Left lobe of liver (tissue), 2 donors: ENCODE measurements at regions not wholly inside any gene's neighbourhood (a gene's known extent, or its start where the extent isn't known, plus 50 kb on each side); places are given as distances from the start of the nearest gene placed in this dataset.

Experiments
- ATAC-seq: fragments of 200-7000 bp; cut with Tn5 transposase; one replicate; pipeline ENCODE4 v1.9.1; 2020; ENCODE audit warnings: mild to moderate bottlenecking, moderate library complexity
- DNase-seq: peaks from one replicate; pipeline ENCODE4 v3.0.0-alpha.2; 2020; ENCODE audit warnings: low spot score
- donor health status: DM: no; HTN: no; CAD: no; lungs with moderate emphysema.
- donor health status: DM: no; HTN: yes; CAD: no.

DNA sequence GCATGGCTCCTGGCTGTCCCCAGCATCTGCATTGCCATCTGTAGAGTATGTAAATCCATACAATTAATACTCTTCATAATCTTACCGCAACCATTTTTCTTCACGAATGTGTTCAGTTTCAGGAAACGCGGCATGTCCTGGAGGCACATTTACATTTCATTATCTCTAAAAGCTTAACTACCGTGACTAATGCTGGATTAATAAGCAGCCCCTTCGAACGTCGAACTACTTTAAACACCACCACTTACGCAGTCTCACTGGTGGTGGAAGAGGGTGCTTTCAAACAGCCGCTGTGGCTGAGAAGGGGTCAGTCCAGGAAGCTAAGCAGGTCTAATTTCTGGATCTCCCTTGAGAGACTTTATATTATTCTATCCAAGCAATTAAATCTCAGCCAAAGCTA lies 85.6 kb downstream of the C5orf15 start:
- no peak for DNase-seq
- ATAC-seq = no peak

DNA sequence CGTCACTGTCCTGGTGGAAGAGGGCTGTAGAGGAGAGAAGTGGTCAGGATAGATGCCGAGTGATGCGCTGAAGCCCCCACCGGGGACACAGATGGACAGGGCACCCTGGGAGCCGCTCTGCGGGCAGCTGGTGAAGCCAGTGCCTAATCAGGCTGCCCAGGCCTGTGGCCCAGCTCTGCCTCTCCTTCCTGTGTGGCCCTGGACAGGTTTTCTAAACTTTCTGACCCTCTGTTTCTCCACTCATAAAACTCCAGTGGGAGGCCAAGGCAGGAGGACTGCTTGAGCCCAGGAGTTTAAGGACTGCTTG lies 86.1 kb downstream of the C5orf15 start:
- DNase-seq (no peak), ATAC-seq (no peak)

DNA sequence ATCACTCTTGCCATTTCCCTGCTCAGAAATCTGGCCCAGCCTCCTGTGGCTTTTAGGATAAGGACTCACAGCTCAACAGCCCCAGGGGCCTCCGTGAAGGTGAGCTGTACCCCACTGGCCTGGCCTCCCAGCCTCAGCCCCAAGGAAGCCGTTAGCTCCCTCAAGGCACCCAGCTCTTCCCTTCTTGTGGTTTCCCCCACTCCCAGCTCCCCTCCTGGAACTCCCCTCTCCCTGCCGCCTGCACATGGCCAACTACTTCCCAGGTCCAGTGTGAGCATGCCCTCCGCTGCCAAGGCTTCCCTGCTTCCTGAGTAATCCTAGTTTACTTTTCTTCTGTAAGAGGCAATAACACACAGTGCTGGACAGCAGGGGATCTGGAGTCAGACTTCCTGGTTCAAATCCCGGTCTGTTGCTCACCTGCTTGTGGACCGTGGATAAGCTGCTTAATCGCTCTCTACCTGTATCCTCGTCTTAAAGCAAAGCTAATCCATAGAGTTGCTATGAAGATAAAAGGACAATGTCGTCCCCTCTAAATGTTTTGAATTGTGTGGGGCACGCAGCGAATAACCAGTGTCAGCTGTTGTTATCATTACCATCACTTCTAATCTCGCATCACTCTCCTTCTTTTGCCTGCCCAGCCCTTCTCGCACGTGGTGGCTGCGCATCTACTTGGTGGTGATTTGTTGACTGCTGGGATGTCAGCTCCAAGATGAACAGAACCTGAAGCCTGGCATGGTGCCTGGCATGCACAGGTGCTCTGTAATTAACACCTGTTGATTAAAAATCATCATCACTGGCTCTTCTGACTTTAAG lies 86.6 kb downstream of the C5orf15 start:
- DNase-seq (no peak), ATAC-seq (no peak)

DNA sequence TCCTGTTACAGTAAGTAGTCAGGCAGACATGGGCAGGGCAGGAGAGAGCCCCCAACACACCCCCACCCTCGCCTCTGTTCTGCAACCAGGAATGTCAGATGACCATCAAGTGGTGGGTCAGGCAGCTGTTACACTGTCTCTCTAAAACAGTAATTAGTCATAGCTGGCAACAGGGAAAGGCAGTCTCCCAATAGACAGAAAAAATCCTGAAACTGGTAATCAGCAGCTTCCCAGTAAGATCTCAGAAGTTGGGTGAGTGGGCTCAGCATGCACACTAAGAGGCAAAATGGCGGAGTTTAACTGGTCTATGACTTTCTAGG lies 90.2 kb downstream of the C5orf15 start:
- ATAC-seq (no peak), DNase-seq (no peak)

DNA sequence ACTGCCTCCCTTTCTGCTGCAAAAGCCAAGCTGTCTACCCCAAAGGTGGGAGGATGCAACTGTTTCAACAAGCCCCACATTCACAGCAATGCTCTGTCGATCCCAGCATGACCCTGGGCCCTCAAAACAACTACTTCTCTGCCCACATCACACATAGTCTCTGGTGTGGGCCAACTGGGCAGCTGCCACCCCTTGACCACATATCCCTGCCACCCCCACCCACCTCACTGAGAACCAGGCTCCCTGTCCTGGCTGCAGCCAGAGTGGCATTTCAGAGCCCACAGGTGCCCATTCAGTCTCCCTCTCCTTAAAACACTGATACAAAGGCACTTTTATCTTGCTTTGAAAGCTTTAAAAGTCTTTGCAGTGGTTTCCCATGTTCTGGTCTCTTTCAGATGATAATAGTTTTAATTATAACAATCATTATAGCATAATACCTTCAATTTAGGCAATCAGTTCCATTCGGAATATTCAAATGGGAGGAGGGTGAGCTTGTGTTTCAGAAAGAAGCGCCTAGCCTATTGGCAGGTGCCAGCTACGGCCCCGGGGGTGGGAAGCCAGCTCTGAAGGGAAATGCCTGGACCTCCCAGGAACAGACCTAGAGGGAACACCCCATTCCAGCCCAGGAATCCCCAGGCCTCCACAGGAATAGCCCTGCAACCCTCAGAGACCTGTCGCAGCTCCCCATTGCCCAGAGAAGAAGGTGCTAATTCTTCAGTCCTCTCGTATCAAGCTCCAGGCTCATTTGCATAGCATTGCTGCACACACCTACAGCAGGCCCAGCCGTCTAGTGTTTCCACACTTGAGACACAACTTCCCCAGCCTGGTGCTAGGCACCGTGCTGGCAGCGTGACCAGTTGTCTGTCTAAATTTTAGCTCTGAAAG lies 90.8 kb downstream of the C5orf15 start:
- DNase-seq = no peak
- no peak for ATAC-seq

DNA sequence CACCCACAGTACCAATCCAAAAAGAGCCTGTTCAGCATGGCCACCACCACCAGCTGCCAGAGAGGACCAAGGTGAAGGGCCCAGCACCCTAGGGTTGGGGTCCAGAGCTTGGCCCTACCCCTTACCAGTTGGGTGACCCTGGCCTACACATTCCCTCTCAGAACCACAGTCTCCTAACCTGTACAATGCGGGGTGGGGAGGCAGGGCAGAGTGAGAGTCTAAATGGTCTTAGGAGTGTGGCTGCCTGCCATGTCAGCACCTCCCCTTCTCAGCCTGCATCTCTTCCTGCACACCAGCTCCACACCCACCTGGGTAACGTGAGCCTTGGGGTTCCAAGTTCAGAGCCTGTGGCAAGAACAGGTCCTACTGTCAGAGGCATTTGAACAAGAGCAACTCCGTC lies 92.2 kb downstream of the C5orf15 start:
- DNase-seq = no peak

DNA sequence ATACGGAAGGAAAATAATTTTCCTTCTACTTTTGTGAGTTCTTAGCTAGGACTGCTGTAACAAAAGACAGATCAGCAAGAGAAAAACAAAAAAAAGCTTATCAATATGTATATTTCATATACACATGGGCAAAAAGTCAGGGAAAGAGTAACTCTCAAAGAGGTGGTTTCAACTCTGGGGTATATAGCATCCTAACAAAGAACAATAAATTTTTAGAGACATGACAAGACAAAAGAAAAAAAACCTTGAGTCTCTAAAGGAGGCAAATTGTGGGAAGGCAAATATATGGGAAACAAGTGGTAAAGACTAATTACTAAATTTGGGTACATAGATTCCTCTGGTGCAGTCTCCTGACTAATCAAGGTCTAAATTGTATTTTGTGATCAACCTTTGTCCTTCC lies 93.2 kb downstream of the C5orf15 start:
- DNase-seq = no peak
- ATAC-seq = no peak

More for the DNA sequence above, 92.2 kb downstream of the C5orf15 start:
- ATAC-seq = no peak

DNA sequence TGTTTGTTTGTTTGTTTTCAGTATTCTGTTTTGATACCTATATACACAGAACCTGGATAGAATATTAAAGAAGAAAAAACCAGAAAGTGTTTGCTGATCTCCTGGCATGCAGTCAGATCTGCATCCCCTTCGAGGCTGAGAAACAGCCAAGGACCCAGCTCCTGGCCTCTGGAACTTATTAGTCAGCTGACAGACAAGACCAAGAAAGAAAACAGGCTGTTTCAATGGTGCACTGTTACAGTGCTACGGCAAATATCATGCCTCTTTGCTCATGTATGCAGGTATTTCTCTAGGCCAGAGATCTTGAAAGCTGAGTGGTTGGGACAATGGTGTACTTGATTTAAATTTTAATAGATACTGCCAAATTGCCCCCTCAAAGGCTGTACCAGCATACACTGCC lies 95.0 kb downstream of the C5orf15 start:
- ATAC-seq (no peak), DNase-seq (no peak)

DNA sequence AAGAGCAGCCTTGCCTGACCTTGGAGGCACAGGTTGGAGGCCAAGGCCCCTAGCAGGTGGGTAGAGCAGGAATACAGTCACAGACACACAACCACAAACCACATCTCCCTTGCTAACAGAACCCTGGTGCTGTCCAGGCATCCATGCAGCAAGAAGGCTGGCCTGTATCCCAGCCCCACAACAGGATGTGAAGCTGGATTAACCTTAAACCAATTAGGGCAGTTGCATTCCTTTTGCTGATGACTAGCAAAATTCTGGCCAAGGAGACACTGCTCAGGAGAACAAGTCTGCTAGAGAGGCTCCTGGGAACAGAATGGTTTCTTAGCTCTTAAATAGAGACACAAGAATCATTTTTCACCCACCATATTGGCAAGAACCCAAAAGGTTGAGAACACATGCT lies 97.8 kb downstream of the C5orf15 start:
- ATAC-seq = no peak
- DNase-seq = no peak

DNA sequence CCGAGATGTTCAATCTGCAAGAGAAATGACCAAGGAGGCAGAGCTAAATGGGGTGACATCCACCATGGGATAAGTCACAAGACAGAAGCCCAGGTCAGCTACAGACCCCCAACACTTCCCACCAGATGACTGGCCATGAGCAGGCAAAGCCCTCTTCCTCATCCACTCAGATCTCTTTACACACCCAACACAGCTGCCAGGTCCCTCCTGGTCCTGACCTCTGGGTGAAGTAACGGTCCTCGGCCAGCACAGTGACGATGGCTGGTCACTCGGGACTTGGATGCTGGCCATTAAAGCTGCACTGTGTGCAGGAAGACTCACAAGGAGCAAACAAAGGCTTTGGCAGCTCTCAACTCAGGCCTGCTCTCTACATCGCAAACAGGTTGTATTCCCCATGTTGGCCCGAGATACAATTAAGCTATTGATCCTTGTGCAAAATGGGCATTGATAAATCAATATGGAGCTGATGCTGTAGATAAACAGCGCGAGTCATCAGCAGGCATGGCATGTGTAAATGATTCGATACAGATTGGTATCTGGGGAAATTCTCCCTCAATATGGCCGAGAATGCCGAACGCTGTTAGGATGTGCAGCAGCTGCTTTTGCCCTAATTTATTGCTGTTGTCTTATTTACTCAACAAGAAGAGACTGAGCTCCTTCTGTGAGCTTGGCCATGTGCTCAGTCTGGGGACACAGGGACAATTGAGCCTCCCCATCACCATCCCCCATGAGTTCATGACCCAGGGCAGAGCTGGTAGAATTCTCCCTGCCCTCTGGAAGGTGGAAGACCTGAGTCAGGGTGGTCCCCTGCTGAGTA lies 98.7 kb downstream of the C5orf15 start:
- ATAC-seq (peak; percentile 90), DNase-seq (peak; percentile 76)

DNA sequence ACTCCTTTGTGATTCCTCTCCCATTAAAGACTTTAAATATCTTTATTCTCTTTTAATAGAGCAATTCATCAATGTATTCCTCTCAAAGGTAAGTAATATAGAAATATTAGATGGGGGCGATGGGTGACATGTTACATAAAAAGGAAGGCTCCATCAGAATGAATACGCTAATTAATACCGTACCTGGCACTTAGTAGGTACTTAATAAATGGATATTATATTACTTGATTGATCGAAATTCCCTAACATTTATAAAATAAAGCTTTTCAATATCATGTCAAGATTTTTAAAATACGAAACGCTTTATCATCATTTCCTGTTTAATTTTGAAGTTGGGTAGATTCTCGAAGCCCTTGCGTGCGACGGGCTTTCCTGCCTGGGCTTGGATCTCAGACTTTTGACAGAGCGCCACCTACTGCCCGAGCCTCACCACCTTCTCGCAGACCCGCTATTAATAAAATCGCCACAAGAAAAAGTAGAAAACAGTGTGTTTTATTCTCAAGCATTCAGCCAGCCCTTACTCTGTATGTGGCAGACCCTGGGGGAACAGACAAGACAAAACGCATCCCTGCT lies 99.4 kb downstream of the C5orf15 start:
- DNase-seq = peak; percentile 68
- ATAC-seq = peak; percentile 89

DNA sequence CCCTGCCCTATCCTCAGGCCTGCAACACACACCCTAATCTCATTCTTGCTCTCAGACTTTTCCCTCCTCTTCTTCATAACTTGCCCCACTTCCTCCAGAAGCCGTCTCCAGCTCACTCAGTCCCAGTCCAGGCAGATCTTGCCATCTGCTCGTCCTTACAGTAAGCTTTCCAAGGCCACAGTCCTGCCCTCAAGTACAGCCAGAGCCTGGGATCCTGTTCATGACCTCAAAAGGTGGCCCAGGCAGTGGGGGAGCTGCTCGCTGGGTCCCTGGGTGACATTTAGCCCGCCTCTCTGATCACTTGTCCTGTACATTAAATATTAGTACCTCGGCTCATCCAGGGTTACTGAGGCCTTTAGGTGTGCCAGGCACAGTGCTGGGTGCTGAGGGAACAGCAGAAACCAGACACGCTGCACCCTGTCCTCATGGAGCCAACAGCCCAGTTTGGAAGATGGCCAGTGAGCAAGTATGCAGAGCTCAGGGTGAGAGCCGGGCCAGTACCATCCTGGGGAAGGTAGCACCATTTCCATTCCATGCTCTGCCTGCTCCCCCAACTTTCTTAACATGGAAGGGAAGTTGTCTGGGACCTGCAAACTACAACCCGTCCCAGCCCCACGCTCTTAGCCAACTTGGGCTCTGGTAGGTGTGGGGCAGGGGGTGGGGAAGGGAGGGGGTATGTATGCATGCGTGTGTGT lies 100.4 kb downstream of the C5orf15 start:
- no peak for DNase-seq
- no peak for ATAC-seq

DNA sequence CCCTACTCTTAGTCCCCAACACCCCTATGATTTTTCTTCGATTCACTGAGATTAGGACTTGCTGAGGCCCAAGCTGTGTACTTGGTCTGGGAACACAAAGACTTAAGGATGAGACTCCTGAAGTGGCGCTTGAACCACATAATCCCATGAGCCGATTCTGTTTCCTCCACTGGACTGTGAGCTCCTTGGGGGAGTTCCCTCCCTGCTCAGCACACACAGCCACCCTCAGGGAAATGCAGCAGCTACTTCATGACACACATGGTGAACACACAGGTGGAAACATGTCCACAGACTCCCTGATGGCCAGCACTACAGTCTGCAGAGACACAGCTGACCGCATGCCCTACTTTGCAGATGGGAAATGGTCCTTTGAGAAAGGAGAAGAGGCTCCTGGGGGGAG lies 101.1 kb downstream of the C5orf15 start:
- DNase-seq (no peak), ATAC-seq (no peak)

DNA sequence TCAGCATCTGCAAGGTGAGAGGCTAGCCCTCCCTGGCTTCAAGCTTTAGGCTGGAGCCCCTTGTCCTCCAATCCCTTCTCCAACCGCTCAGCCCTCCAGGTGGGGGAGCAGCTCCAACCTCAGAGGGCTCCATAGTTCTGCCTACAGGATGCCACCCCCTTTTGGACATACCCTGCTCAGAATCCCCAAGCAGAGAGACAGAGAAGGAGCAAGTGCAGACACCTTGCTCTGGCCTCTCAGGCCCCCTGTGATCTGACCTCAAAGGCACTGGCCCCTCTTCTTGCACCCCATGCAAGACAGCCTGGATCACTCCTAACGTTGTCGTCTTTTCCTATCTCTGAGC lies 101.6 kb downstream of the C5orf15 start:
- DNase-seq = no peak
- ATAC-seq = no peak

DNA sequence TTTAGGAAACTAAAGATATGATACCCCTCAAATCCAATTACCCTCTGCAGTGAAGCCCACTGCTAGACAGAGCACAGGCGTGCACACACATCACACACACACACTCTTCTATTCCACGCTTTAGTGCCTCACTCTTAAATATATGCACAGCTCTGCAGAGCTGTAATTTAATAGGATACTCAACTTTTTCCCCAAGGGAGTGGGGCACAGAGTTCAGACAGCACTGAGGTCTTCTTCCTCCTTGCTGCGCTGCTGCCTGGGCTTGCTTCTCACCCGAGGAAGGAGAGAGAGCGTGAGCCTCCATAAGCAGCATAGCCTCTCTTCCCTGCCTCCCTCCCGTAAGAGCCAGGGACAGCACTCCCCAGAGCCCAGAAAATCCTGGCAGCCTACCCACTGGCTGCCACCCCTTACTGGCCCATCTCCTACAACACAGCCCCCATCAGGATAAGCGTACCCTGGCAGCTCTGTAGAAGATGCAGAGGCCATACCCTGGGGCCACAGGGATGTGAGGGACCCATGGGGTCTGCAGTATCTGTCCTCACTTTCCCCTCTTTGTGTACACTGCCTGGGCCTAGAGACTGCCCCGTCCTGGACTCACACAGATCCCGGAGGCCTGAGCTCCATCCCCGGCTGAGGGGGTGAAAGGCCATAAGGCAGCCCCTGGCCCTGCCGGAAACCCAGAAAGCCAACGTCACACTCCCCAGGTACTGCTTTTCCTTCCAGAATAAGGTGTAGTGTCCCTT lies 102.1 kb downstream of the C5orf15 start:
- no peak for ATAC-seq
- DNase-seq = no peak

DNA sequence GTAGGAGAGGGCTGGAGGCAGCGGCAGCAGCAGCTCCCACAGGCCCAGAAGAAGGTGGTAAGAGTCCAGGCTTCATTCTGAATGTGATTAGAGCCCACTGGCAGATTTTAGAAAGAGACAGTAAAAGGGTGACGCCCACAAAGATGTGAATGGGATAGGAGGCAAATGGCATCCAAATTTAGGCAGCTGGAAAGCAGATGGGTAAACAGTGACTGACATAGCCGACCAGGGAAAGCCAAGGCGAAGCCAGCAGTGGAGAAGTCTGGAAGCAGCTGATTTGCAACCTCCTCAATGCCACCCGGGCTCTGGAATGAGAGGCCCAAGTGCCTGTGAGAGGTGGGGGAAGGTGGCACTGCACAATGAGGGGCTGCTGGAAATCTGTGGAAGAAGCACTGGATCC lies 103.3 kb downstream of the C5orf15 start:
- DNase-seq (no peak), ATAC-seq (no peak)

DNA sequence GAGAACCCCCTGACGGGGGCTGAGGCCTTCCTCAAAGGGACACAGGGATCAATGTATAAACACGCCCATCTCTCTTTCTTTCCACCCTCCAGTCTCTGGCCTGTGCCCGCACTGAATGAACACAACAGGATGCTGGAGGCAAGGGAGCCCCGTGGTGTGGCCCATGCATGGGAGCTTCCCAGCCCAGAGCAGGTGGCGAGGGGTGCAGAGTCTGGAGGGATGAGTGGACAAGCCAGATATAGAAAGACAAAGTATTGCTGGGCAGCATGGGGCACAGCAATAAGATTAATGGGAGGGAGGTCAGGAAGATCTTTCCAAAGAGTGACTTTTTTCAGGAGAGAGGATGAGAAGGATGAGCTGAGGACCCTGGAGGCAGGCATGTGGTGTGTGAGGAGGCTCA lies 103.7 kb downstream of the C5orf15 start:
- DNase-seq = no peak

DNA sequence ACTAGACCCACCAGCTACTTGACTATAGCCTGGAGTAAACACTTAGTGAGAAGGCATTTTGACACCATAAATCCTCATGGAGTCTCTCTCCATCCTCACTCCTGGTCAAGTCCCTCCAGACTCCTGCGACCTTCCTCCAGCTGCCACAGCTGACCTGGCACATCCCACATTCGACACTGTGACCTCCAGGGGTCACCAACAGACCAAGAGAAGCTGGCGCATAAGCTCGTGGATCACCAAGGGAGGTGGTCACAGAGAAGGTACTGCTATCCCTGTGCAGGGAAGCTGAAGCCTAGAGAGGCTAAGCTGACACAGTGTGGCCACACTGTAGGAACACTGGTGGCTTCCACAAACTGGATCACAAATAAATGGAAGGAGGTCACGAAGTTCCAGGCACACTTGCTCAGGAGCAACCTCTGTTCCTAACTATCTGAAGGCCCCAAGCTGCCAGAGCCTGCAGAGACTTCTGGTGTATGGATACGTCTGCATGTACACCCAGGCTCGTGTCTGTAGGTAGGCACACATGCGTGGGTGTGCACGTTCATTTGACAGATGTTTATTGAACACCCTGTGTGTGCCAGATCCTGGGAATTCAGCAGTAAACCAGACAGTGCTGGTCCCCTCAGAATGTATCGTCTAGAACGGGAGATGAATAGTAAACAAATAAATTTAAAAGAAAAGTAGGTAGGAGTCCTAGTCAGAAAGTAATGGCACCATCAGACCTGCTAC lies 104.4 kb downstream of the C5orf15 start:
- ATAC-seq (no peak), DNase-seq (no peak)

More for the DNA sequence above, 103.7 kb downstream of the C5orf15 start:
- no peak for ATAC-seq

DNA sequence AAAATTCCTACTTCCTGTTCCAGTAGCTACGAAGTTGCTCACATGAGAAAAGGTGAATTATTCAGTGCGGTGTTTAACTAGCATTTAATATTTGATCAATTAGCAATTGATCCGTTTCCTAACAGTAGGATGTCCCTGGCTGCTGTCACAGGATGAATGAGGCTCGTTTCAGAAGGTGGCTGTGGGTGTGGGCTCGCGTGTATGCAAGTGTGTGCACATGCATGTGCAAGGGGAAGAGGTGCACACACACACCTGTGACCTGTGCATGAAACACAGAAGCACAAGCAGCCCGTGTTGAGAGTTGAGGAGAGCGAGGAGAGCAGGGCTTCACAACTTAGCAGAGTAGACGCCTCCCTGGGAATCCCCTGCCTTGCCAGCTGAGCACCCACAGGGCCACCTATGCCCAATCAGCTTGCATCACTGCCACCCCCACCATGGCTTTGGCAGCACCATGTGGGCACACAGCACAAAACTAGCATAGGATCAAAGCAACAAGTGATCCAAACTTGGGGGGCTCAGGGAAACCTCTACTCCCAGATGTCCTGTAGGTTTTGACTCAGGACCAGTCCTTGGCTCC lies 107.2 kb downstream of the C5orf15 start:
- ATAC-seq (no peak), DNase-seq (no peak)
